ENCODE measurements at regions not wholly inside any gene's neighbourhood (a gene's known extent, or its start where the extent isn't known, plus 50 kb on each side); places are given as distances from the start of the nearest gene placed in this dataset.

- TF ChIP-seq GABPA (tag; conservative IDR thresholded peaks at IDR 0.05; ENCODE audit: low read depth) (peak; percentile 82), MLLT1 (IDR thresholded peaks at IDR 0.05) (no peak), CBX5 (IDR thresholded peaks at IDR 0.05; ENCODE audit: borderline replicate concordance, low read depth) (no peak), ZNF121 (CRISPR knock-in tag; conservative IDR thresholded peaks at IDR 0.05) (no peak), ELF2 (CRISPR knock-in tag; IDR thresholded peaks at IDR 0.05) (peak; percentile 1; the same call in 1 of the 2 replicates), ZNF263 (CRISPR knock-in tag; IDR thresholded peaks at IDR 0.05; ENCODE audit: borderline replicate concordance) (no peak), ZNF277 (CRISPR knock-in tag; IDR thresholded peaks at IDR 0.05; ENCODE audit: borderline replicate concordance) (no peak), HMG20A (CRISPR knock-in tag; conservative IDR thresholded peaks at IDR 0.05) (no peak), RAD51 (IDR thresholded peaks at IDR 0.05; ENCODE audit: borderline replicate concordance, low read depth) (no peak), HNRNPUL1 (IDR thresholded peaks at IDR 0.05; ENCODE audit: low read length) (no peak), CREB3L1 (IDR thresholded peaks at IDR 0.05; ENCODE audit: borderline replicate concordance, low read depth) (0 out of 2 replicates have a peak, but pooled peaks have one; percentile 39), HDAC8 (tag; IDR thresholded peaks at IDR 0.05) (peak; percentile 93), ZNF232 (CRISPR knock-in tag; IDR thresholded peaks at IDR 0.05) (no peak), TOE1 (IDR thresholded peaks at IDR 0.05; ENCODE audit: borderline replicate concordance) (no peak; the same call in 1 of the 2 replicates), TOE1 (CRISPR knock-in tag; IDR thresholded peaks at IDR 0.05; ENCODE audit: borderline replicate concordance, low read depth) (no peak), PREB (CRISPR knock-in tag; IDR thresholded peaks at IDR 0.05) (no peak), TRIM25 (IDR thresholded peaks at IDR 0.05; ENCODE audit: borderline replicate concordance) (no peak), CBX2 (IDR thresholded peaks at IDR 0.05; ENCODE audit: insufficient read depth, low read length, poor library complexity, severe bottlenecking) (no peak)
Measured at GRCh38 chr3:5563537-5564277, 376.2 kb downstream of the EDEM1 start (continued).
